ENCODE measurements at regions not wholly inside any gene's neighbourhood (a gene's known extent, or its start where the extent isn't known, plus 50 kb on each side); places are given as distances from the start of the nearest gene placed in this dataset.

- Histone ChIP-seq H3K27ac (ENCODE audit: low read depth, low read length) (no peak overlapping the region), H3K9me3 (ENCODE audit: control insufficient read depth, insufficient read depth, low read length) (no peaks in the 10 kb centered on the region), H3K4me3 (ENCODE audit: low read depth, low read length) (no peak overlapping the region), H3K27me3 (ENCODE audit: control insufficient read depth, insufficient read depth, low read length) (peaks cover 4% of the 10 kb centered on the region)
- ChIA-PET POLR2A (no interaction called here), CTCF (no interaction called here)
- no peak for TF ChIP-seq CTCF (IDR thresholded peaks at IDR 0.05; ENCODE audit: low read depth, low read length)
- no peak for DNase-seq (ENCODE audit: low read depth, low spot score)
Observed at GRCh38 chr6:106750946-106751345, 121.6 kb downstream of the QRSL1 start.

- Histone ChIP-seq H3K27me3 (ENCODE audit: control insufficient read depth, insufficient read depth, low read length) (peaks cover 4% of the 10 kb centered on the region), H3K4me3 (ENCODE audit: low read depth, low read length) (no peak overlapping the region), H3K27ac (ENCODE audit: low read depth, low read length) (no peak overlapping the region), H3K9me3 (ENCODE audit: control insufficient read depth, insufficient read depth, low read length) (no peaks in the 10 kb centered on the region)
- TF ChIP-seq CTCF (IDR thresholded peaks at IDR 0.05; ENCODE audit: low read depth, low read length), result no peak
- DNase-seq (ENCODE audit: low read depth, low spot score), result no peak
- CTCF ChIA-PET, result no interaction called here
- POLR2A ChIA-PET, result no interaction called here
Observed at GRCh38 chr6:106750142-106750918, 121.0 kb downstream of the QRSL1 start.

GRCh38 chr6:106749609-106750008, 120.2 kb downstream of the QRSL1 start:
- CTCF ChIA-PET, result no interaction called here
- DNase-seq (ENCODE audit: low read depth, low spot score), result no peak
- Histone ChIP-seq H3K27me3 (ENCODE audit: control insufficient read depth, insufficient read depth, low read length) (peaks cover 4% of the 10 kb centered on the region), H3K4me3 (ENCODE audit: low read depth, low read length) (no peak overlapping the region), H3K27ac (ENCODE audit: low read depth, low read length) (no peak overlapping the region), H3K9me3 (ENCODE audit: control insufficient read depth, insufficient read depth, low read length) (no peaks in the 10 kb centered on the region)
- no peak for TF ChIP-seq CTCF (IDR thresholded peaks at IDR 0.05; ENCODE audit: low read depth, low read length)
- POLR2A ChIA-PET, result no interaction called here

- H3K27me3 ChIP-seq (ENCODE audit: control insufficient read depth, insufficient read depth, low read length), result peaks cover 4% of the 10 kb centered on the region
- no peak overlapping the region for H3K4me3 ChIP-seq (ENCODE audit: low read depth, low read length)
- CTCF ChIA-PET, result interaction anchor here (0.7 kb wide), 1 partner anchor 13 kb away, joined by 3 read pairs; no protein-coding TSS in a partner anchor
- 0 out of 2 replicates have a peak, but pooled peaks have one; percentile 7 for TF ChIP-seq CTCF (IDR thresholded peaks at IDR 0.05; ENCODE audit: low read depth, low read length)
- H3K27ac ChIP-seq (ENCODE audit: low read depth, low read length), result no peak overlapping the region
- DNase-seq (ENCODE audit: low read depth, low spot score), result no peak
- no peaks in the 10 kb centered on the region for H3K9me3 ChIP-seq (ENCODE audit: control insufficient read depth, insufficient read depth, low read length)
- POLR2A ChIA-PET, result no interaction called here
Observed at GRCh38 chr6:106748547-106749207, 119.3 kb downstream of the QRSL1 start.

GRCh38 chr6:106747139-106747538, 117.8 kb downstream of the QRSL1 start:
- Histone ChIP-seq H3K4me3 (ENCODE audit: low read depth, low read length) (no peak overlapping the region), H3K9me3 (ENCODE audit: control insufficient read depth, insufficient read depth, low read length) (no peaks in the 10 kb centered on the region), H3K27me3 (ENCODE audit: control insufficient read depth, insufficient read depth, low read length) (peaks cover 4% of the 10 kb centered on the region), H3K27ac (ENCODE audit: low read depth, low read length) (no peak overlapping the region)
- DNase-seq (ENCODE audit: low read depth, low spot score), result no peak
- POLR2A ChIA-PET, result interaction anchor here (0.5 kb wide), 1 partner anchor 17 kb away, joined by 9 read pairs; no protein-coding TSS in a partner anchor
- CTCF ChIA-PET, result interaction anchor here (0.6 kb wide), 1 partner anchor 232 kb away, joined by 3 read pairs; no protein-coding TSS in a partner anchor
- TF ChIP-seq CTCF (IDR thresholded peaks at IDR 0.05; ENCODE audit: low read depth, low read length), result no peak
